ENCODE measurements at regions not wholly inside any gene's neighbourhood (a gene's known extent, or its start where the extent isn't known, plus 50 kb on each side); places are given as distances from the start of the nearest gene placed in this dataset.

- no peak for DNase-seq
Measured at GRCh38 chr5:128591598-128592455, 53.8 kb upstream of the FBN2 start.

- peak; percentile 32 for DNase-seq
Measured at GRCh38 chr5:128596071-128596470, 58.0 kb upstream of the FBN2 start.

GRCh38 chr5:128597156-128597555 is 59.1 kb upstream of the FBN2 start:
- DNase-seq = no peak

GRCh38 chr5:128613128-128613527 is 75.1 kb upstream of the FBN2 start:
- no peak for DNase-seq

- no peak for DNase-seq
Measured at GRCh38 chr5:128613766-128614165, 75.7 kb upstream of the FBN2 start.

GRCh38 chr5:128615578-128615977 is 77.5 kb upstream of the FBN2 start:
- DNase-seq = no peak

GRCh38 chr5:128626536-128627090 is 88.6 kb upstream of the FBN2 start:
- DNase-seq = no peak

GRCh38 chr5:128627939-128628338 is 89.9 kb upstream of the FBN2 start:
- no peak for DNase-seq

- DNase-seq = no peak
Measured at GRCh38 chr5:128629157-128629556, 91.1 kb upstream of the FBN2 start.

- no peak for DNase-seq
Measured at GRCh38 chr5:128630121-128630520, 92.1 kb upstream of the FBN2 start.

- DNase-seq = no peak
Measured at GRCh38 chr5:128631771-128632170, 93.7 kb upstream of the FBN2 start.

GRCh38 chr5:128632264-128632663 is 94.2 kb upstream of the FBN2 start:
- no peak for DNase-seq

- DNase-seq = no peak
Measured at GRCh38 chr5:128633901-128634300, 95.9 kb upstream of the FBN2 start.

- DNase-seq = no peak
Measured at GRCh38 chr5:128635379-128635778, 97.3 kb upstream of the FBN2 start.

- no peak for DNase-seq
Measured at GRCh38 chr5:128636361-128636760, 98.3 kb upstream of the FBN2 start.

GRCh38 chr5:128637031-128637430 is 99.0 kb upstream of the FBN2 start:
- no peak for DNase-seq

- DNase-seq = no peak
Measured at GRCh38 chr5:128641861-128642260, 103.8 kb upstream of the FBN2 start.

- no peak for DNase-seq
Measured at GRCh38 chr5:128644863-128645262, 106.8 kb upstream of the FBN2 start.

- DNase-seq = no peak
Measured at GRCh38 chr5:128645581-128645980, 107.5 kb upstream of the FBN2 start.

GRCh38 chr5:128646176-128646575 is 108.1 kb upstream of the FBN2 start:
- DNase-seq = no peak

GRCh38 chr5:128649192-128649591 is 111.1 kb upstream of the FBN2 start:
- DNase-seq = no peak

- DNase-seq = no peak
Measured at GRCh38 chr5:128662997-128663396, 125.0 kb upstream of the FBN2 start.

GRCh38 chr5:128665747-128666355 is 127.8 kb upstream of the FBN2 start:
- DNase-seq = no peak

- DNase-seq = no peak
Measured at GRCh38 chr5:128667152-128667551, 129.1 kb upstream of the FBN2 start.
